ENCODE measurements at regions not wholly inside any gene's neighbourhood (a gene's known extent, or its start where the extent isn't known, plus 50 kb on each side); places are given as distances from the start of the nearest gene placed in this dataset.
A peak's percentile ranks its signal among the peaks of the same experiment; 100 is the strongest.

DNA sequence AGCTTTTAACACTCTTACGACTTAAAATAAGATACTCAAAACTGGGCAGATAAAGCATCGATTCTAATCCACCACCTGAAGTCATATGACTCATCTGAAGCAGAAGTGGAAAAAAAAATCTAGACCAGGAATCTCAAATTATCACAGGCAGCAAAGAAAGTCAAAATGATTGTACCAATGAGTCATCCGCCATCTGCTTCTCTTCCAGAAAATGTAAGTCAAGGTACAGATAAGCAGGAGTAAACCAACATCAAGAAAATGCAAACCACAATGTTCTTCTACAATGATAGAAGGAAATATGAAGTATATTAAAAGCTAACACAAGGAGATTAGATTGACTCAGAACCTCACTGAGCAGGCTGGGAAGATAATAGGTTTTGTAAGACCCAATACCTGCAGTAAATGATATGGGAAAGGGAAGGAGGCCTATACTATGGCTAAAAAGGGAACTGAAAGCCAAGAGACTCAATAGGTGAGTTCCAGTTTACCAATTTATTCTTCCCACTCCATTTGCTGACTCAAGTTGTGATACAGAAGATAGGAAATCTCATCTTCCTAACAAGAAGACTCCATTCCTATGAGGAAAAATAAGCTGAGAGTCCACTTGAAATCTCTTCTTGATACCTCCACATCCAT lies 88.4 kb upstream of the TET2 start:
- WGBS (ENCODE audit: insufficient coverage), result no CpG with 5 or more reads among the region's 3 CpGs
- H3K79me2 ChIP-seq (ENCODE audit: insufficient read depth, low read length), result no peaks in the 10 kb centered on the region
- Mint-ChIP-seq H3K4me1 (peaks cover 78% of the 10 kb centered on the region), H3K36me3 (no peaks in the 10 kb centered on the region), H3K27ac (peak overlapping the region; percentile 97 to 100 (median 99)), H3K9me3 (peaks cover 0 to 2% (median 0%) of the 10 kb centered on the region in 7 donors), H3K4me3 (peak overlapping the region; percentile 10 to 69), H3K27me3 (ENCODE audit: low read depth in 3 of 3) (peaks cover 0 to 3% (median 0%) of the 10 kb centered on the region in 3 donors)
- H3K27ac ChIP-seq (ENCODE audit: low read depth in 1 of 2, low read length in 2 of 2), result peak overlapping the region; percentile 1 to 94
- no peak overlapping the region for H3K9ac ChIP-seq (ENCODE audit: insufficient read depth, low read length, poor library complexity, severe bottlenecking)
- no peaks in the 10 kb centered on the region for H3K9me3 ChIP-seq (replicated peaks in 1 of 2; ENCODE audit: control insufficient read depth in 1 of 2, insufficient read depth in 1 of 2, low read length in 2 of 2)
- no peaks in the 10 kb centered on the region for H3K27me3 ChIP-seq (ENCODE audit: control insufficient read depth in 2 of 2, insufficient read depth in 2 of 2, low read length in 2 of 2)
- intact Hi-C loops (cut with micrococcal nuclease), result loop anchor here (5.0 to 10.0 kb wide), 3 partner anchors 49 to 89 kb away; partner anchors contain the start of gene TET2 (in 1 of the 2)
- peaks cover 70 to 71% of the 10 kb centered on the region in 2 donors for H3K4me1 ChIP-seq (ENCODE audit: control insufficient read depth in 1 of 2, insufficient read depth in 2 of 2, low read length in 2 of 2)
- no peaks in the 10 kb centered on the region for H3K36me3 ChIP-seq (replicated peaks in 1 of 2; ENCODE audit: control insufficient read depth in 1 of 2, insufficient read depth in 2 of 2, low read length in 2 of 2)
- no peaks in the 10 kb centered on the region for H4K20me1 ChIP-seq (ENCODE audit: insufficient read depth, low read length)
- no peak overlapping the region for H2AFZ ChIP-seq (ENCODE audit: insufficient read depth, low read depth, low read length, poor library complexity, severe bottlenecking)
- peak; percentile 8 to 76 (median 57) for DNase-seq
- TF ChIP-seq, protein P1, sequence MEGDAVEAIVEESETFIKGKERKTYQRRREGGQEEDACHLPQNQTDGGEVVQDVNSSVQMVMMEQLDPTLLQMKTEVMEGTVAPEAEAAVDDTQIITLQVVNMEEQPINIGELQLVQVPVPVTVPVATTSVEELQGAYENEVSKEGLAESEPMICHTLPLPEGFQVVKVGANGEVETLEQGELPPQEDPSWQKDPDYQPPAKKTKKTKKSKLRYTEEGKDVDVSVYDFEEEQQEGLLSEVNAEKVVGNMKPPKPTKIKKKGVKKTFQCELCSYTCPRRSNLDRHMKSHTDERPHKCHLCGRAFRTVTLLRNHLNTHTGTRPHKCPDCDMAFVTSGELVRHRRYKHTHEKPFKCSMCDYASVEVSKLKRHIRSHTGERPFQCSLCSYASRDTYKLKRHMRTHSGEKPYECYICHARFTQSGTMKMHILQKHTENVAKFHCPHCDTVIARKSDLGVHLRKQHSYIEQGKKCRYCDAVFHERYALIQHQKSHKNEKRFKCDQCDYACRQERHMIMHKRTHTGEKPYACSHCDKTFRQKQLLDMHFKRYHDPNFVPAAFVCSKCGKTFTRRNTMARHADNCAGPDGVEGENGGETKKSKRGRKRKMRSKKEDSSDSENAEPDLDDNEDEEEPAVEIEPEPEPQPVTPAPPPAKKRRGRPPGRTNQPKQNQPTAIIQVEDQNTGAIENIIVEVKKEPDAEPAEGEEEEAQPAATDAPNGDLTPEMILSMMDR (IDR thresholded peaks at IDR 0.05), result no peak
- peak overlapping the region; percentile 72 for H3K4me2 ChIP-seq (replicated peaks; ENCODE audit: extremely low read depth, low read length, poor library complexity, severe bottlenecking)
- peak overlapping the region in 1 of 3 experiments; percentile 65 for H3K4me3 ChIP-seq (replicated peaks in 1 of 3; ENCODE audit: low read depth in 2 of 3, low read length in 3 of 3)

DNA sequence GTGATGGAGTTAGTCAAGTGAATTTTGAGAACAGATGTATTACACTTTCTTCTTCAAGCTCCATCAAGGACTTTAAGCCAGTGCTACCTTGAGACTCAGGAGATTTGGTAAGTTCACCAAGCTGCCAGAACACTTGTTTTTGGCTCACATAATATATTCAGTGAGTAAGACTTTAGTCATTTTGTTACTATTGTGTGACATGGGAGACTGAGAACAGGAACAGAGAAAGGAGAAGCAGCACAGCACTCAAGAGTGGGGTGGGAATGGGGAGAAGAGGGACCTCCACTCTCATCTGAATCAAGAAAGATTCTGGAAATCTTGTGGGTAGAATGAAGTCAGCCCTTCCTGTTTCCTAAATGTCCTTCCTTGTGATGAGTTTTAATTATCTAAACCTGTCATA lies 87.3 kb upstream of the TET2 start:
- Mint-ChIP-seq H3K4me3 (peak overlapping the region in 1 of 2 donors; percentile 51), H3K27me3 (ENCODE audit: low read depth in 3 of 3) (peaks cover 0 to 3% (median 0%) of the 10 kb centered on the region in 3 donors), H3K36me3 (no peaks in the 10 kb centered on the region), H3K4me1 (peaks cover 70% of the 10 kb centered on the region), H3K9me3 (peaks cover 0 to 2% (median 0%) of the 10 kb centered on the region in 7 donors), H3K27ac (peak overlapping the region; percentile 97 to 100 (median 99))
- Histone ChIP-seq H3K36me3 (replicated peaks in 1 of 2; ENCODE audit: control insufficient read depth in 1 of 2, insufficient read depth in 2 of 2, low read length in 2 of 2) (no peaks in the 10 kb centered on the region), H2AFZ (ENCODE audit: insufficient read depth, low read depth, low read length, poor library complexity, severe bottlenecking) (no peak overlapping the region), H3K4me1 (ENCODE audit: control insufficient read depth in 1 of 2, insufficient read depth in 2 of 2, low read length in 2 of 2) (peaks cover 70 to 71% of the 10 kb centered on the region in 2 donors), H3K79me2 (ENCODE audit: insufficient read depth, low read length) (no peaks in the 10 kb centered on the region), H3K4me3 (replicated peaks in 1 of 3; ENCODE audit: low read depth in 2 of 3, low read length in 3 of 3) (peak overlapping the region in 1 of 3 experiments; percentile 65), H3K9me3 (replicated peaks in 1 of 2; ENCODE audit: control insufficient read depth in 1 of 2, insufficient read depth in 1 of 2, low read length in 2 of 2) (no peaks in the 10 kb centered on the region), H3K27ac (ENCODE audit: low read depth in 1 of 2, low read length in 2 of 2) (peak overlapping the region; percentile 90 to 94), H3K4me2 (replicated peaks; ENCODE audit: extremely low read depth, low read length, poor library complexity, severe bottlenecking) (peak overlapping the region; percentile 15), H3K27me3 (ENCODE audit: control insufficient read depth in 2 of 2, insufficient read depth in 2 of 2, low read length in 2 of 2) (no peaks in the 10 kb centered on the region), H4K20me1 (ENCODE audit: insufficient read depth, low read length) (no peaks in the 10 kb centered on the region), H3K9ac (ENCODE audit: insufficient read depth, low read length, poor library complexity, severe bottlenecking) (peak overlapping the region; percentile 49)
- TF ChIP-seq, protein P1 (IDR thresholded peaks at IDR 0.05), result no peak
- peak; percentile 79 to 94 (median 91) for DNase-seq
- intact Hi-C loops (cut with micrococcal nuclease), result loop anchor here (5.0 to 10.0 kb wide), 3 partner anchors 48 to 88 kb away; partner anchors contain the start of gene TET2 (in 1 of the 2)
